HCT116 (cell line): ENCODE measurements at regions not wholly inside any gene's neighbourhood (a gene's known extent, or its start where the extent isn't known, plus 50 kb on each side); places are given as distances from the start of the nearest gene placed in this dataset.

Experiments used
- ATAC-seq: fragments of 200-7000 bp; cut with Tn5 transposase; 2 replicates; pipeline ENCODE4 v1.9.1; 2020; ENCODE audit warnings: mild to moderate bottlenecking, moderate library complexity
- BruUV-seq: library from RNA; stranded (reverse); fragments of 400-500 nt; replicated peaks from 2 replicates; lab custom pipeline; 2021; lab: Mats Ljungman, UMichigan
- CTCF ChIA-PET: fragments of 300-600 bp; sonication (Branson Sonifier 250); formaldehyde crosslinking; loops from one replicate; lab custom pipeline; 2021; ENCODE audit warnings: antibody characterized with exemption; lab: Charles Lee
- POLR2A ChIA-PET: fragments of 300-600, 350-600 bp; sonication (Branson Sonifier 250); formaldehyde crosslinking; loops from one replicate; lab custom pipeline; 2021; ENCODE audit warnings: antibody characterized with exemption; lab: Charles Lee
- RAD21 ChIA-PET, 2 experiments: fragments of 300-600 bp; sonication (Branson Sonifier 250); formaldehyde crosslinking; loops; one replicate each; lab custom pipeline; 2023; ENCODE audit warnings: low total read pairs in 2 of 2; ENCODE audit not compliant: uncharacterized antibody in 2 of 2, unreplicated experiment in 2 of 2, low non-redundant PET in 1 of 2; lab: Charles Lee
- DNase-seq: peaks from one replicate; pipeline ENCODE4 v3.0.0-alpha.2; 2010; ENCODE audit warnings: low read depth, low spot score
- H2AFZ ChIP-seq: fragments of 200-600 bp; shearing (Covaris generic), sonication (generic); 2 replicates; pipeline ENCODE4 v1.6.1; 2017; ENCODE audit warnings: low read depth, mixed run types, mixed read lengths, antibody characterized with exemption, low read length; ENCODE audit not compliant: poor library complexity, severe bottlenecking
- H3K27ac ChIP-seq: 2 replicates; pipeline ENCODE4 v1.5.1; 2012; ENCODE audit warnings: low read depth, low read length
- H3K27me3 ChIP-seq: fragments of 200-600 bp; sonication (generic); 2 replicates; pipeline ENCODE4 v1.6.1; 2016; ENCODE audit warnings: mixed run types, low read length, mixed read lengths; ENCODE audit not compliant: insufficient read depth
- H3K36me3 ChIP-seq, 2 experiments: fragments of 200-500 bp in 1 of 2; fragments of 200-600 bp in 1 of 2; sonication (Bioruptor generic) in 1 of 2; sonication (generic) in 1 of 2; 2 replicates each; pipeline versions ENCODE4 v1.5.1 to v1.6.1; 2014 to 2016; ENCODE audit warnings: low read length in 2 of 2, inconsistent platforms in 1 of 2, mixed read lengths in 1 of 2, mixed run types in 1 of 2; ENCODE audit not compliant: insufficient read depth in 2 of 2, control insufficient read depth in 1 of 2
- H3K4me1 ChIP-seq, 2 experiments: fragments of 200-600 bp in 1 of 2; sonication (generic) in 1 of 2; 2 replicates each; pipeline versions ENCODE4 v1.5.1 to v1.6.1; 2012 to 2017; ENCODE audit warnings: low read length in 2 of 2, inconsistent platforms in 1 of 2, mild to moderate bottlenecking in 1 of 2, mixed read lengths in 1 of 2, mixed run types in 1 of 2, moderate library complexity in 1 of 2; ENCODE audit not compliant: insufficient read depth in 2 of 2, control insufficient read depth in 1 of 2
- H3K4me2 ChIP-seq: fragments of 200-600 bp; sonication (generic); 2 replicates; pipeline ENCODE4 v1.6.1; 2017; ENCODE audit warnings: mixed run types, low read length, mixed read lengths
- H3K4me3 ChIP-seq, 2 experiments: fragments of 200-600 bp in 1 of 2; sonication (generic) in 1 of 2; replicated peaks in 1 of 2; 2 replicates each; pipeline ENCODE4 v1.5.1; 2011 to 2016; ENCODE audit warnings: low read length in 2 of 2, control low read depth in 1 of 2, low read depth in 1 of 2, mild to moderate bottlenecking in 1 of 2, mixed read lengths in 1 of 2, mixed run types in 1 of 2
- H3K79me2 ChIP-seq: fragments of 200-600 bp; sonication (generic); 2 replicates; pipeline ENCODE4 v1.6.1; 2017; ENCODE audit warnings: mild to moderate bottlenecking, mixed run types, low read length, moderate library complexity, mixed read lengths; ENCODE audit not compliant: insufficient read depth
- H3K9ac ChIP-seq: fragments of 200-600 bp; sonication (generic); 2 replicates; pipeline ENCODE4 v1.6.1; 2016; ENCODE audit warnings: low read length, mixed read lengths
- H3K9me2 ChIP-seq: fragments of 200-600 bp; sonication (generic), shearing (Covaris generic); 2 replicates; pipeline ENCODE4 v1.6.1; 2017; ENCODE audit warnings: mixed run types, mild to moderate bottlenecking, moderate library complexity; ENCODE audit not compliant: insufficient read depth
- H3K9me3 ChIP-seq, 2 experiments: fragments of 200-500 bp in 1 of 2; fragments of 200-600 bp in 1 of 2; sonication (Bioruptor generic) in 1 of 2; sonication (generic) in 1 of 2; 2 replicates each; pipeline ENCODE4 v1.6.1; 2014 to 2017; ENCODE audit warnings: low read length in 2 of 2, mixed read lengths in 2 of 2, inconsistent platforms in 1 of 2, low read depth in 1 of 2, mild to moderate bottlenecking in 1 of 2, mixed run types in 1 of 2, moderate library complexity in 1 of 2; ENCODE audit not compliant: control insufficient read depth in 1 of 2, insufficient read depth in 1 of 2
- H4K20me1 ChIP-seq: fragments of 200-600 bp; sonication (generic), shearing (Covaris generic); 2 replicates; pipeline ENCODE4 v1.6.1; 2017; ENCODE audit warnings: mixed run types, mild to moderate bottlenecking, moderate library complexity; ENCODE audit not compliant: insufficient read depth
- CEBPB ChIP-seq: IDR thresholded peaks from 2 replicates; pipeline ENCODE4 v1.6.1; 2012; ENCODE audit warnings: low read depth
- ELF1 ChIP-seq: IDR thresholded peaks from 2 replicates; pipeline ENCODE4 v1.6.1; 2012; ENCODE audit warnings: low read depth, borderline replicate concordance
- FOSL1 ChIP-seq: IDR thresholded peaks from 2 replicates; pipeline ENCODE4 v1.6.1; 2012; ENCODE audit warnings: low read depth
- JUND ChIP-seq: IDR thresholded peaks from 2 replicates; pipeline ENCODE4 v1.6.1; 2012
- POLR2A ChIP-seq: IDR thresholded peaks from 2 replicates; pipeline ENCODE4 v1.7.0; 2011; ENCODE audit warnings: borderline replicate concordance; ENCODE audit not compliant: insufficient read depth, insufficient read length; ENCODE audit errors: extremely low read depth
- POLR2AphosphoS5 ChIP-seq: IDR thresholded peaks from 2 replicates; pipeline ENCODE4 v1.6.1; 2011; ENCODE audit warnings: mild to moderate bottlenecking, low read depth, low read length, moderate library complexity
- SIN3A ChIP-seq: IDR thresholded peaks from 2 replicates; pipeline ENCODE4 v1.6.1; 2012; ENCODE audit warnings: low read depth
- SRF ChIP-seq: IDR thresholded peaks from 2 replicates; pipeline ENCODE4 v1.6.1; 2012; ENCODE audit warnings: low read depth
- ZFX ChIP-seq: fragments of 450-650 bp; IDR thresholded peaks from 2 replicates; pipeline ENCODE4 v1.6.1; 2017
- ZNF274 ChIP-seq: fragments of 200-500 bp; sonication (Bioruptor generic); IDR thresholded peaks from 2 replicates; pipeline ENCODE4 v1.6.1; 2014; ENCODE audit warnings: mild to moderate bottlenecking, low read depth, low read length, inconsistent platforms
- intact Hi-C: fragments of 100-400 bp; cut with micrococcal nuclease; formaldehyde crosslinking; loops from 2 replicates; pipeline ENCODE4 v1.10.0; 2022
- TF ChIP-seq, protein P1 (sequence below): IDR thresholded peaks from 2 replicates; pipeline ENCODE4 v1.6.1; 2011; ENCODE audit warnings: mild to moderate bottlenecking, low read length, moderate library complexity; ENCODE audit not compliant: insufficient replicate concordance; ENCODE audit errors: extremely low read depth
- TF ChIP-seq, protein P2 (sequence below): IDR thresholded peaks from 2 replicates; pipeline ENCODE4 v1.6.1; 2012
- TF ChIP-seq, protein P3 (sequence below): IDR thresholded peaks from 2 replicates; pipeline ENCODE4 v1.6.1; 2012; ENCODE audit warnings: low read depth
- TF ChIP-seq, protein P4 (sequence below): IDR thresholded peaks from 2 replicates; pipeline ENCODE4 v1.6.1; 2012

DNA sequence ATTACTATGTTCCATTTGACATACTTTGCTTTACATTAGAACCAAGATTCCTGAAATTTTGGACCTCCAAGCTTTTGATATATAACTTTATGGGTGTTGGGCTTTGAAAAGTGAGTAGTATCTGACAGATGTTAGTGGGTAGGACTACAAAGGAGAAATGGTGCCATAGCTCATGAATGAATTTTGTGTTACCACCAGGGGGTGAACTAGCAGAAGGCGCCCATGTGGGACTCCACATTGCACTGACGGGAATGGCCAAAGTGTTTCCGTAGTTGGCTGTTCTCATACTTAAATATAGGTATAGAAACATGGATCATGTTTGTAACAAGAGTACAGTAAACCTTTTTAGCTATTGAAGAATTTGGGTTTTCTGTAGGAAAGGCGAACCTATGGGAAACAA lies 337.5 kb downstream of the FLRT2 start:
- Histone ChIP-seq H3K4me2 (no peak overlapping the region), H2AFZ (no peak overlapping the region), H3K9me3 (peaks cover 10 to 25% of the 10 kb centered on the region in 2 experiments; a peak in 2 of 4 replicates), H4K20me1 (no peaks in the 10 kb centered on the region), H3K27ac (no peak overlapping the region), H3K9ac (no peak overlapping the region), H3K9me2 (no peaks in the 10 kb centered on the region), H3K4me3 (no peak overlapping the region), H3K4me1 (no peaks in the 10 kb centered on the region), H3K36me3 (no peaks in the 10 kb centered on the region), H3K79me2 (no peaks in the 10 kb centered on the region), H3K27me3 (no peaks in the 10 kb centered on the region)
- ChIA-PET CTCF (no interaction called here), POLR2A (no interaction called here), RAD21 (no interaction called here)
- DNase-seq: no peak
- TF ChIP-seq SIN3A (no peak), POLR2A (no peak), ELF1 (no peak), POLR2AphosphoS5 (no peak), ZNF274 (no peak), JUND (no peak), ZFX (no peak), CEBPB (no peak), FOSL1 (no peak), SRF (no peak)
- TF ChIP-seq, protein P1, sequence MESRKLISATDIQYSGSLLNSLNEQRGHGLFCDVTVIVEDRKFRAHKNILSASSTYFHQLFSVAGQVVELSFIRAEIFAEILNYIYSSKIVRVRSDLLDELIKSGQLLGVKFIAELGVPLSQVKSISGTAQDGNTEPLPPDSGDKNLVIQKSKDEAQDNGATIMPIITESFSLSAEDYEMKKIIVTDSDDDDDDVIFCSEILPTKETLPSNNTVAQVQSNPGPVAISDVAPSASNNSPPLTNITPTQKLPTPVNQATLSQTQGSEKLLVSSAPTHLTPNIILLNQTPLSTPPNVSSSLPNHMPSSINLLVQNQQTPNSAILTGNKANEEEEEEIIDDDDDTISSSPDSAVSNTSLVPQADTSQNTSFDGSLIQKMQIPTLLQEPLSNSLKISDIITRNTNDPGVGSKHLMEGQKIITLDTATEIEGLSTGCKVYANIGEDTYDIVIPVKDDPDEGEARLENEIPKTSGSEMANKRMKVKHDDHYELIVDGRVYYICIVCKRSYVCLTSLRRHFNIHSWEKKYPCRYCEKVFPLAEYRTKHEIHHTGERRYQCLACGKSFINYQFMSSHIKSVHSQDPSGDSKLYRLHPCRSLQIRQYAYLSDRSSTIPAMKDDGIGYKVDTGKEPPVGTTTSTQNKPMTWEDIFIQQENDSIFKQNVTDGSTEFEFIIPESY: no peak
- TF ChIP-seq, protein P2, sequence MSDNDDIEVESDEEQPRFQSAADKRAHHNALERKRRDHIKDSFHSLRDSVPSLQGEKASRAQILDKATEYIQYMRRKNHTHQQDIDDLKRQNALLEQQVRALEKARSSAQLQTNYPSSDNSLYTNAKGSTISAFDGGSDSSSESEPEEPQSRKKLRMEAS: no peak
- TF ChIP-seq, protein P3, sequence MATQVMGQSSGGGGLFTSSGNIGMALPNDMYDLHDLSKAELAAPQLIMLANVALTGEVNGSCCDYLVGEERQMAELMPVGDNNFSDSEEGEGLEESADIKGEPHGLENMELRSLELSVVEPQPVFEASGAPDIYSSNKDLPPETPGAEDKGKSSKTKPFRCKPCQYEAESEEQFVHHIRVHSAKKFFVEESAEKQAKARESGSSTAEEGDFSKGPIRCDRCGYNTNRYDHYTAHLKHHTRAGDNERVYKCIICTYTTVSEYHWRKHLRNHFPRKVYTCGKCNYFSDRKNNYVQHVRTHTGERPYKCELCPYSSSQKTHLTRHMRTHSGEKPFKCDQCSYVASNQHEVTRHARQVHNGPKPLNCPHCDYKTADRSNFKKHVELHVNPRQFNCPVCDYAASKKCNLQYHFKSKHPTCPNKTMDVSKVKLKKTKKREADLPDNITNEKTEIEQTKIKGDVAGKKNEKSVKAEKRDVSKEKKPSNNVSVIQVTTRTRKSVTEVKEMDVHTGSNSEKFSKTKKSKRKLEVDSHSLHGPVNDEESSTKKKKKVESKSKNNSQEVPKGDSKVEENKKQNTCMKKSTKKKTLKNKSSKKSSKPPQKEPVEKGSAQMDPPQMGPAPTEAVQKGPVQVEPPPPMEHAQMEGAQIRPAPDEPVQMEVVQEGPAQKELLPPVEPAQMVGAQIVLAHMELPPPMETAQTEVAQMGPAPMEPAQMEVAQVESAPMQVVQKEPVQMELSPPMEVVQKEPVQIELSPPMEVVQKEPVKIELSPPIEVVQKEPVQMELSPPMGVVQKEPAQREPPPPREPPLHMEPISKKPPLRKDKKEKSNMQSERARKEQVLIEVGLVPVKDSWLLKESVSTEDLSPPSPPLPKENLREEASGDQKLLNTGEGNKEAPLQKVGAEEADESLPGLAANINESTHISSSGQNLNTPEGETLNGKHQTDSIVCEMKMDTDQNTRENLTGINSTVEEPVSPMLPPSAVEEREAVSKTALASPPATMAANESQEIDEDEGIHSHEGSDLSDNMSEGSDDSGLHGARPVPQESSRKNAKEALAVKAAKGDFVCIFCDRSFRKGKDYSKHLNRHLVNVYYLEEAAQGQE: no peak
- TF ChIP-seq, protein P4, sequence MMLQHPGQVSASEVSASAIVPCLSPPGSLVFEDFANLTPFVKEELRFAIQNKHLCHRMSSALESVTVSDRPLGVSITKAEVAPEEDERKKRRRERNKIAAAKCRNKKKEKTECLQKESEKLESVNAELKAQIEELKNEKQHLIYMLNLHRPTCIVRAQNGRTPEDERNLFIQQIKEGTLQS: no peak
- ATAC-seq: no peak
- no TSS peak for BruUV-seq
- intact Hi-C loops: no loop called here
